ENCODE measurements at regions not wholly inside any gene's neighbourhood (a gene's known extent, or its start where the extent isn't known, plus 50 kb on each side); places are given as distances from the start of the nearest gene placed in this dataset.

DNA sequence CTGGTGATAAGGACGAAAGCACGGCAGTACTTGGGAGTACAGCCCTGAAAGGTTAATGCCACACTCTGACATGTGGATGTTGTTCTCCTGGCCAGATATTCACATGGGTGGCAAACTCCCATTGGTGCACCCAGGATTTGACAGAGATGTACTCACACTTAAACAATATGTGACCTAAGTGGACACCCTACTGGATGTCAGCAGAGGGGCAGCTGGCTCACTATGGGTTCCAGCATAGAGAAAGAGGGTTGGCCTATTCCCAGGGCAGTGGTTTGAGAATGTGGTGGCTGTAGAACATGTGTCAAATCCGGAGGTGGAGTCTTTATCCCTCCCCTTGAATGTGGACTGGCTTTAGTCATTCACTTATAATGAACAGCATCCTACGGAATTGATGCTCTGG, 333.2 kb downstream of the DHX35 start:
- DNase-seq = no peak

DNA sequence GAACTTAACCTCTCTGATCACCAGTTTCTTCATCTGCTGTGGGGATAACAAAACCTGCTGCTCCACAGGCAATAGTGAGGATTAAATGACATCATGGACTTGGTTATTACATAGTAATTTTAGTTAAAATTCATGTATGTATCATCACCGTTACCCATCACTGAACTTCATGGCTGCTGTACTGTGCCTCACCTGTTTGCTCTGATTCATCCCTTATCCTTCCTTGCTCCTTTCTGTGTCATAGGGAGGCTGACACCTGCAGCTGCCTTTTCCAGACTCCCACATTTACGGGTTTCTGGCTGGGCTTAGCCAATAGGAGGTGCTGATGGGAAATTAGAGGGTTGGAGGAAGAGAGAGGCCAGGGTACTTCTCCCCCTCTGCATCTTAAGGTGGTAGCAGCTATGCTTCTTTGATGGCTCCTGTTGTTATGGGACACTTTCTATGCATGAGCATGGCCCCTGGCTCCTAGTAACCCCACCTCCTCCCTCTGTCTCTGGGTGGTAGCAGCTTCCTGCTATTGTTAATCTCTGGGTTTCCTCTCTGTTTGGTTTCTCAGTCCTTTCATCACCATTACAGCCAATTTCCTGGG, 332.1 kb downstream of the DHX35 start:
- no peak for DNase-seq

DNA sequence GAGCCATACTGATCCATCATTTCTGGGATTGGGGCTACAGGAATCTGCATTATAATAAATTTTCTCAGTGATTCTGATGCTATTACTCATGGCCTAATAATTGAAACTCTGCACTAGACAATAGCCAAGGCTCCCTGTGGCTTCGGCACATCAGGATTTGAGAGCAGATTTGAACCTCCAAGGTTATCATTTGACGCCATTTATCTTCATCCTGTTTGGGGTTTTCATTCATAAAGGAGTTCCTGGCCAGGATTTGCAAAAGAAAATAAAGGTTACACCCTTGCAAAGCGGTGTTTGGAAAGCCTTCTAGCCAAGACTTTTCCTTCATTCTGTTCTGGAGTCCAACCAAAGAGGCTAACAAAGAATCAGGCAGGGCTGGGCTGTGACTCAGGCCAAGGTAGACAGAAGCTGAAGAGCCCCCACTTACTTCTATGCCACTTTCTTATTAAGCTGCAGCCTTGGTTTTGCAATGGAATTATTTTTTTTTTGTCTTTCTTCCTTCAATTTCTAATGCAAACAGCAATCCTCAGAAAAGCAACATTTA, 330.1 kb downstream of the DHX35 start:
- DNase-seq = no peak

- DNase-seq = no peak
Observed at GRCh38 chr20:39291301-39291700, 329.2 kb downstream of the DHX35 start.

DNA sequence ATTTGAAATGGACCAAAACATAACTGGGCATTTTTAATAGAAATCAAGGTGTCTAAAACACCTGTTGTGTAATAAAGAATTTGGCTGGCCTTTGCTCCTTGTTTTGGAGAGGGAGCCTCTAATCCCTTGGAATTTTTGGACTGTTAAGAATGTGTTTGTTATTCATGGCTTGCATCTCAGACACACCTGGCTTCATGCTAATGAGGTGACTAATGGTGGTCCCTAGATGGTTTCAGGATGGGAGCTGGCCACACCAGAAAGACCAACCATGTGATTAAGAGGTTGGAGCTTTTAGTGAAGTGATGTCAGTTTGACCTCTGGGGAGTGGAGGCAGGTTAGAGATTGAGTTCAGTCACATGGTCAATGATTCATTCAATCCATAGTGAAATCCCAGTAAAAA, 328.4 kb downstream of the DHX35 start:
- DNase-seq = no peak

- DNase-seq = no peak
Observed at GRCh38 chr20:39289831-39290230, 327.7 kb downstream of the DHX35 start.

DNA sequence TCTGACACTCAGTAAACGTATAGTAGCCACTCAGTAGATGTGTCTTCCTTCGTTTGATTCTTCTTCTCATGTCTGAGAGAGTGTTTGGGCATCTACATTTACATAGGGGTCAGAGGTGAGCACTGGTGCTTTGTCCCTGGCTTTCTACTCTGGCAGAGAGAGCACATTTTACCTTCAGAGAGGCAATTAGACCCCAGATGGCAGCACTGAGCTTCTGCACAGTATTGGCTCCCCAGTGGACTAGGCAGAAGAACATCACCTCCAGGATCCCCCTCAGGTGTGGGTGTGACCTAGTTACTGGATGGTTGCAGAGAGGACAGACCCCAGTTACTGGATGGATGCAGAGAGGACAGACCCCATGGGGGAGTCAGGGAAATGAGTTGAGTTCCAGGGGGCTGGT, 327.2 kb downstream of the DHX35 start:
- DNase-seq = no peak

- no peak for DNase-seq
Observed at GRCh38 chr20:39283464-39283863, 321.3 kb downstream of the DHX35 start.

DNA sequence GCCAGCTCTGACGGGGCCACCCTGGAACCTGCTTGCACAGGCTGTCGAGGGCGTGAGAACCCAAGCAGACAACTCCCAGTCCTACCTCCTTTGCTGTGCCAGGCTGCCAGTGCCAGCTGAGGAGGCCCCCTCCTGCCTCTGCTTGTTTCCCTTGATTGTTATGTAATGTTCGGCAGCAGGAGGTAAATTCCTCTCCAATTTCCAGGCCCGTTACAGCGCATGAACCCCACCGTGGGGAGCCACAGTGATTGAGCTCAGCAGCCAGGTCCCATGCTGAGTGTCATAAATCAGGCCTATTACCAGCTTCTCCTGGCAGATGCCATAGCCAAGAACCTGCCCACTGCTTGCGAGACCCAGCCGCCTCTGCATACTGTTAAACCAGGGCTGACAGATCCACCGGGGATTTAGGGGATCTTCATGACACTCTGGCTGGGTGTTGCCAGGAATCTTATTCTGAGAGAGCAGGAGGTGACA, 320.5 kb downstream of the DHX35 start:
- no peak for DNase-seq

GRCh38 chr20:39280875-39281274, 318.7 kb downstream of the DHX35 start:
- no peak for DNase-seq

GRCh38 chr20:39278230-39278788, 316.2 kb downstream of the DHX35 start:
- no peak for DNase-seq

DNA sequence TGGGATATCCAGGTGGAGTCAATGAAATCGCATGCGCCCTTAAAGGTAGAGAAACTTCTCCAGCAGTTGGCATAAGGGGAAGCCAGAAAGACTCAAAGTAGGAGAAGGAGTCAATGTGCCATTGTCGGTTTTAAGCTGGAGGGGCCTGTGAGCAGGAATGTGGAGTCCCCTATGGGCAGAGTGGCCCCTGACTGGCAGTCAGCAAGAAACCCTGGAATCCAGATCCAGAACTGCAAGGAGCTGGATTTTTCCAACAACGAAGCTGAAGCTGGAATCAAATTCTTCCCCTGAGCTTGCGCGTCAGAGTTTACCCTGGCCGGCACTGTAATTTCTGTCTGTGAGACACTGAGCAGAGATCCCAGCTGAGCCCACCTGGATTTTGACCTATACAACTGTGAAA, 315.0 kb downstream of the DHX35 start:
- DNase-seq = no peak

DNA sequence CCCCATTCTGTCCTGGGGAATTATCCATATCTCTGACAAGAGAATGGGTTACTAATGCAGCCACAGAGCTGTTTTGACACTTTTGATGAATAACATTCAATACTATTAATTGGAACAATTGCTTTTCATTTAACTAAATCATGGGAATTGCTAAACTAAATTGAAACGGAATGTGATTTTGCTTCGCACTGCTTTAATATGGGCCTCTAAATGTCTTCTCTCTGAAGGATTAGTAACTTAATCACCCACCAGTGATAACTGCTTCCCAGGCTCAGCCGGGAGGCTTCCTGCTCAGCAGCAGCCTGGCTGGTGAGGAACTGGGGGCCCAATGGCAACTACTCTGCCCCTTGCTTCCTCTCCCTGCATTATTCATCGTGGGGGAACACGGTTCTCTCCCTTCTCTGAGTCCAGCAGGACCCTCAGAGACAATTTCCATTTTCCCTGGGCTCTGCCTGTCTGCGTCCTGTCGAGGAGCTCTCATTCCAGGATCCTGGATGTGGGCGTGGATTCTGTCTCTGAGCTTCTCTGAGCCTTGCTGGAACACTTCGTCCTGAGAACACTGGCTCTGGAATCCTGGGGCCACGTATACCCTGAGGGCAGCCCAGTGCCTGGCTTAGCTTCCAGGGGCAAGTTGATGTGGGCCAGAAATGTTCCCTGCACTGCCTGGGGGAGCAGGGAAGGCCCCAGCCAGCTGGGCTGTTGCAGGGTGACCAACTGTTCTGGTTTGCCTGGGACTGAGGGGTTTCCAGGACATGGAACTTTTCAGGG, 308.9 kb downstream of the DHX35 start:
- DNase-seq = no peak

DNA sequence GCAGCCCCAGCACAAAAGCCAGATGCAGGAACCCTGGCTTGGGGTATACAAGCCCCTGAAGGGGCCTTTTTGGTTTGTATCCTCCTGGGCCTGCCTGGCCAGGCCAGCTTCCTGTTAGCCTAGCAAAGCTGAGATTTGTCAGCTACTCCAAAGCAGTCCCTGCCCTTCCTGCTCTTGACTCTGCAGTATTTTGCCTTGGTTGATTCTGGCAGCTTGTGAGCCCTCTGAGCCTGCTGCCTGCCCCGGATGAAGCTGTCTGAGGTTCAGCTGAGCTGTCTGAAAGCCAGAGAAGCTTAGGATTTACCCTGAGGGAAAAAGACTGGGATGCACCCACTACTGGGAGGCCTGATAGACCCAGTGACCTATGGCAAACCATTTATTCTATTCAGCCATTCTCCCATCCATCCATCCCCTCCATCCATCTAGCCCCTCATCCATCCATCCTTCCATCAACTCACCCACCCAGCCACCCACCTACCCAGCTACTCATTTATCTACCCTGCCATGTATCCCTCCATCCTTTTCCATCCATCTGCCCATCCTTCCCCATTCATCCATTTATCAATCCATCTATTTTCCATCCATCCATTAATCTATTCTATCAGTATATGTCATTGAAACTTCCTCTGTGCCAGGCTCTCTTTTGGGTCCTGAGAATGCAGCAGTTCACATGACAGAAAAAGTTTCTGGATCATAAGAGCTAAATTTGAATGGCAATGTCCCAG, 307.5 kb downstream of the DHX35 start:
- DNase-seq = no peak

DNA sequence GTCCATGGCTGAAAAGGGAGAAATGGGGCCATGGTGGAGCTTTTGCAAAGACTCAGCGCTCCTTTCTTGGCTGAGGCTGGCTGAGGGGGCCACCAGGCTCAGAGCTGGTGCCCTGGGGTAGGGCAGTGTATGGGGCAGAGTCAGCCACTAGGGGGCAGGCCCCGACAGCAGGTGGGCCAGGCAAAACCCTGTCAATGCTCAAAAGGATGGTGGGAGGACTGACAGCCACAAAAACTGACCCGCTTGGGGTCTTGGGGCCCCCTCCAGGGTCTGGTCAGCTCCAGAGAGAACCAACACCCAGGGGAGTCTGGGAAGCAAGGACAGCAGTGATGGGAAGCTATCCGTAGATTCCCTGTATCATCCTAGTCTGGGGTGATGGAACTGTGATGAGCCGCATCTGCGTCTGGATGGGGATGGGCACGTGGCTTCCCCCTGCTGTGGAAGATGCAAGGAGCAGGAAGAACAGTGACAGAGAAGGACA, 306.9 kb downstream of the DHX35 start:
- no peak for DNase-seq

DNA sequence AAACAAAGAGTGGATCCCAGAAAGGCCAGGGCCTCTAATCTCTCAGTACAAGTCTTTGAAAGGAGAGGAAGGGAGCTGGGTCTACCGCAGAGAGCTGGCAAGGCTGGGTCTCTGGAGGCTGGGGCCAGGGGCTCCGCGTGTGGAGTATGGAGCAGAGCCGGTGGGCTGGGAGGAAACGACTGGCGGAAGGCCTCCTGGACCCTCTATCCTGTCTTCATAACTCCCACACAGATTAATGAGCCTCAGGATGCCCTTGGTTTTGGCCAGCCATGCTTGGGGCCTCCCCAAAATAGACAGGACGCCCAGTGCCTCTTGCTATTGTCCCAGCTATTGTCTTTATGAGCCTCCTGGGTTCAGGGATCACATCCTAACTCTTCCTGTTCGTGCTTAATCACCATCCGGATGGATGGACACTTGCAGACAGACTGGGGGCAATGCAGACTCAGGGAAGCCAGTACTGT, 306.4 kb downstream of the DHX35 start:
- no peak for DNase-seq

DNA sequence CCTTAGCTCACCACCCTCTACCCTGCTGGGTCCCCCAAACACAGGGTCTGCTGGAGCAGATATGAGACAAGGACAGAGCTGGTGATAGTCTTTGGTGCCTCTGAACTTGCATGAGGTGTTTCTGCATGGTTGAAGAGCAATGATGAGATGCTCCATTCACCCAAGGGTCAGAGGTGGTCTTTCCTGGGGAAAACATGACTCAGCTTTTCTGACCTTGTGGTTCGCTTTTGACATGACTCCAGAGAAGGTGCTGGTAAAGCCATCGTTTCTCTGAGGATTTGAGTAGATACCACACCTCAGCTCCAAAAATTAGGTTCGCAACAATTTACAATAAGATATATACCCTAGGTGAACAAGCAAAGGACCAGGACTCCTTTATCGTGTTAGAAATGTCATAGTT, 304.8 kb downstream of the DHX35 start:
- no peak for DNase-seq

- DNase-seq = peak; percentile 45
Observed at GRCh38 chr20:39264506-39265172, 302.5 kb downstream of the DHX35 start.

GRCh38 chr20:39263076-39263475, 300.9 kb downstream of the DHX35 start:
- no peak for DNase-seq

- no peak for DNase-seq
Observed at GRCh38 chr20:39259808-39260207, 297.7 kb downstream of the DHX35 start.

GRCh38 chr20:39259010-39259803, 297.1 kb downstream of the DHX35 start:
- no peak for DNase-seq

All from occipital lobe (tissue), 1 donor.